ENCODE measurements at regions not wholly inside any gene's neighbourhood (a gene's known extent, or its start where the extent isn't known, plus 50 kb on each side); places are given as distances from the start of the nearest gene placed in this dataset.
A peak's percentile ranks its signal among the peaks of the same experiment; 100 is the strongest.

- TF ChIP-seq CTCF (IDR thresholded peaks at IDR 0.05; ENCODE audit: unreplicated experiment), result no peak
- Mint-ChIP-seq H3K27ac (peak overlapping the region; percentile 92), H3K9me3 (no peaks in the 10 kb centered on the region), H3K4me3 (no peak overlapping the region), H3K27me3 (ENCODE audit: low read depth) (no peaks in the 10 kb centered on the region), H3K36me3 (no peaks in the 10 kb centered on the region), H3K4me1 (peaks cover 32% of the 10 kb centered on the region)
- no peak for DNase-seq (ENCODE audit: low spot score in 2 of 2, unreplicated experiment in 2 of 2)
Measured at GRCh38 chr10:3850999-3851937, 66.3 kb upstream of the KLF6 start.

GRCh38 chr10:3848775-3849635 lies 64.0 kb upstream of the KLF6 start:
- H3K36me3 Mint-ChIP-seq, result no peaks in the 10 kb centered on the region
- H3K4me1 Mint-ChIP-seq, result peaks cover 29% of the 10 kb centered on the region
- no peak for DNase-seq (ENCODE audit: low spot score in 2 of 2, unreplicated experiment in 2 of 2)
- no peaks in the 10 kb centered on the region for H3K9me3 Mint-ChIP-seq
- TF ChIP-seq CTCF (IDR thresholded peaks at IDR 0.05; ENCODE audit: unreplicated experiment), result no peak
- no peak overlapping the region for H3K4me3 Mint-ChIP-seq
- no peaks in the 10 kb centered on the region for H3K27me3 Mint-ChIP-seq (ENCODE audit: low read depth)
- H3K27ac Mint-ChIP-seq, result no peak overlapping the region

- H3K36me3 Mint-ChIP-seq, result no peaks in the 10 kb centered on the region
- TF ChIP-seq CTCF (IDR thresholded peaks at IDR 0.05; ENCODE audit: unreplicated experiment), result no peak
- no peak overlapping the region for H3K4me3 Mint-ChIP-seq
- no peak for DNase-seq (ENCODE audit: low spot score in 2 of 2, unreplicated experiment in 2 of 2)
- H3K27ac Mint-ChIP-seq, result no peak overlapping the region
- H3K27me3 Mint-ChIP-seq (ENCODE audit: low read depth), result no peaks in the 10 kb centered on the region
- H3K4me1 Mint-ChIP-seq, result peaks cover 21% of the 10 kb centered on the region
- H3K9me3 Mint-ChIP-seq, result no peaks in the 10 kb centered on the region
Measured at GRCh38 chr10:3848005-3848774, 63.2 kb upstream of the KLF6 start.

GRCh38 chr10:3846736-3847135 lies 61.7 kb upstream of the KLF6 start:
- Mint-ChIP-seq H3K4me1 (peaks cover 8% of the 10 kb centered on the region), H3K4me3 (no peak overlapping the region), H3K27ac (no peak overlapping the region), H3K36me3 (no peaks in the 10 kb centered on the region), H3K9me3 (no peaks in the 10 kb centered on the region), H3K27me3 (ENCODE audit: low read depth) (no peaks in the 10 kb centered on the region)
- TF ChIP-seq CTCF (IDR thresholded peaks at IDR 0.05; ENCODE audit: unreplicated experiment), result no peak
- DNase-seq (ENCODE audit: low spot score in 2 of 2, unreplicated experiment in 2 of 2), result no peak

- H3K9me3 Mint-ChIP-seq, result no peaks in the 10 kb centered on the region
- no peaks in the 10 kb centered on the region for H3K27me3 Mint-ChIP-seq (ENCODE audit: low read depth)
- H3K36me3 Mint-ChIP-seq, result no peaks in the 10 kb centered on the region
- H3K4me1 Mint-ChIP-seq, result no peaks in the 10 kb centered on the region
- TF ChIP-seq CTCF (IDR thresholded peaks at IDR 0.05; ENCODE audit: unreplicated experiment), result no peak
- H3K27ac Mint-ChIP-seq, result no peak overlapping the region
- DNase-seq (ENCODE audit: low spot score in 2 of 2, unreplicated experiment in 2 of 2), result no peak
- H3K4me3 Mint-ChIP-seq, result no peak overlapping the region
Measured at GRCh38 chr10:3844491-3845025, 59.5 kb upstream of the KLF6 start.
